ENCODE measurements at regions not wholly inside any gene's neighbourhood (a gene's known extent, or its start where the extent isn't known, plus 50 kb on each side); places are given as distances from the start of the nearest gene placed in this dataset.
"Not testable (repeated sequence)": the region's sequence is repeated elsewhere in the genome, so short reads cannot be mapped to it uniquely, and the experiment has no call there.

DNA sequence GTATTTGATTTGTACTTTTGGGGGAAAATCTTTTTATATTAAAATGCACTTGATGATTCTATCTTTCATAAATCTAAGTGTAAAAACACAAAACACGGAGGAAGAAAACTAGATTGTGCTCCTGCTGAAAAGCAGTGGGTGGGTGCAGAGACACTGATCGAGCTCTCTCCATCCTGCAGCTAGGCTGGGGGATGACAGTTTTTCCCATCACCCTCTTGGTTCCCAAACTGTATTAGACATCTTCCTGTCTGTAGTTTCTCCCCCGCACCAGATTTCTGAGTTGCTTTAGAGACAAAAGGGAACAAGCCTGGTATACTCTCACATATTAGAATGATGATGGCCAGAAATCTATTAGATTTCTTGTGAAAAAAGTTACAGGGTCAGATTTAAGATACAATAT is 99.6 kb downstream of the FAM114A2 start:
- ChIA-PET CTCF (interaction anchor here (1.2 kb wide), 1 partner anchor 26 kb away, joined by 3 read pairs; no protein-coding TSS in a partner anchor), POLR2A (no interaction called here)
- no peak for DNase-seq (ENCODE audit: low read depth, low spot score)
- TF ChIP-seq, protein P1, sequence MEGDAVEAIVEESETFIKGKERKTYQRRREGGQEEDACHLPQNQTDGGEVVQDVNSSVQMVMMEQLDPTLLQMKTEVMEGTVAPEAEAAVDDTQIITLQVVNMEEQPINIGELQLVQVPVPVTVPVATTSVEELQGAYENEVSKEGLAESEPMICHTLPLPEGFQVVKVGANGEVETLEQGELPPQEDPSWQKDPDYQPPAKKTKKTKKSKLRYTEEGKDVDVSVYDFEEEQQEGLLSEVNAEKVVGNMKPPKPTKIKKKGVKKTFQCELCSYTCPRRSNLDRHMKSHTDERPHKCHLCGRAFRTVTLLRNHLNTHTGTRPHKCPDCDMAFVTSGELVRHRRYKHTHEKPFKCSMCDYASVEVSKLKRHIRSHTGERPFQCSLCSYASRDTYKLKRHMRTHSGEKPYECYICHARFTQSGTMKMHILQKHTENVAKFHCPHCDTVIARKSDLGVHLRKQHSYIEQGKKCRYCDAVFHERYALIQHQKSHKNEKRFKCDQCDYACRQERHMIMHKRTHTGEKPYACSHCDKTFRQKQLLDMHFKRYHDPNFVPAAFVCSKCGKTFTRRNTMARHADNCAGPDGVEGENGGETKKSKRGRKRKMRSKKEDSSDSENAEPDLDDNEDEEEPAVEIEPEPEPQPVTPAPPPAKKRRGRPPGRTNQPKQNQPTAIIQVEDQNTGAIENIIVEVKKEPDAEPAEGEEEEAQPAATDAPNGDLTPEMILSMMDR (IDR thresholded peaks at IDR 0.05; ENCODE audit: low read depth, low read length) = no peak
- Histone ChIP-seq H3K27ac (ENCODE audit: low read depth, low read length) (no peak overlapping the region), H3K27me3 (ENCODE audit: control insufficient read depth, insufficient read depth, low read length) (no peaks in the 10 kb centered on the region), H3K9me3 (ENCODE audit: control insufficient read depth, insufficient read depth, low read length) (peaks cover 7% of the 10 kb centered on the region; the same call in 1 of the 2 replicates), H3K4me3 (ENCODE audit: low read depth, low read length) (no peak overlapping the region)

DNA sequence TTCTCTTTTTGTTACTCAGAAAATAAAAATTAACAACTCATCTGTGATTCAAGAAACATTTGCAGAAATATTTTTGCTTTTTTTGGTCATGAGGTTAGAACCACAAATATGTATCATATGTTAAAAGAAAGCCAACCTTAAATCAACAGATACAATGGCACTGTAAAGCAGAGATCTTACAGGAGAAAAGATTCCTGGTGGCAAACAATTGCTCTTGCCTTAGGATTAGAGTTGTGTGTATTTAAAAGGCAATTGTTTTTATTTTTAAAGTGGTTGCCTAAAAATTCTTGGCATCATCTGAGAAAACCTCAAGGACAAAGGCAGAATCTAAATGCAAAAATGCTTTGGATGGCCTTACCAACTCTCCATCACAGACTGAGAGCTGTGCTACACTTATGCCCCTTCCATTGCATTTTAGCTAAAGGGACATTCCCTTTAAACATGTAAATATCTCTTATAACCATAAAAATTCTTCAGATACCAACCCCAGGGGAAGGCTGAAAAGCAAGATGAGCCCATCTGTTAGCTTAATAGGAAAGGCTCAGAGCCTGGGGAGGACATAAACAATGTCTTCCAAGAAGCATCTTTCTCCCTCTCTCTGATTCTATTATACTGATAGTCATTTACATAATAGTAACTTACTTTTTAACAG is 100.4 kb downstream of the FAM114A2 start:
- no peak for DNase-seq (ENCODE audit: low read depth, low spot score)
- Histone ChIP-seq H3K4me3 (ENCODE audit: low read depth, low read length) (no peak overlapping the region), H3K27me3 (ENCODE audit: control insufficient read depth, insufficient read depth, low read length) (no peaks in the 10 kb centered on the region), H3K27ac (ENCODE audit: low read depth, low read length) (no peak overlapping the region), H3K9me3 (ENCODE audit: control insufficient read depth, insufficient read depth, low read length) (peaks cover 7% of the 10 kb centered on the region; the same call in 1 of the 2 replicates)
- TF ChIP-seq, protein P1 (IDR thresholded peaks at IDR 0.05; ENCODE audit: low read depth, low read length) = no peak
- POLR2A ChIA-PET = no interaction called here
- CTCF ChIA-PET = no interaction called here

DNA sequence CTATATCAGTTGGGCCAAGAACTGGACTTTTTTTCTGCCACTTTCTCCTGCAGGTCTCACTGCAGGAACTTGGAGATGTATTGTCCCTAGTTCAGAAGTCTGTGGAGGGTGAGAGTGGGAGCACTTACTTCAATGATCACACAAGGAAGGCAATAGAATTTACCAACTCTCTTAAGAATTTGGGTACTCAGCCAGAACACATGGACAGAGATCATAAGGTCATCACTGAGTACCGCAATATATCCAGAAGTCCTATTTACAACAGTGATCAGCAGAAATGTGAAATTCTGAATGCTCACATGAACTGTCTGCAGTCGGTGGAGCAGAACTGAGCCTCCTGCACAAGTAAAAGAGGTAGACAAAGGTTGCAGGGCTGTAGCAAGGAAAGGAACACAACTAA is 101.0 kb downstream of the FAM114A2 start:
- ChIA-PET CTCF (no interaction called here), POLR2A (no interaction called here)
- no peaks in the 10 kb centered on the region for H3K27me3 ChIP-seq (ENCODE audit: control insufficient read depth, insufficient read depth, low read length)
- TF ChIP-seq, protein P1 (IDR thresholded peaks at IDR 0.05; ENCODE audit: low read depth, low read length) = no peak
- DNase-seq (ENCODE audit: low read depth, low spot score) = no peak
- peaks cover 7% of the 10 kb centered on the region; the same call in 1 of the 2 replicates for H3K9me3 ChIP-seq (ENCODE audit: control insufficient read depth, insufficient read depth, low read length)
- no peak overlapping the region for H3K4me3 ChIP-seq (ENCODE audit: low read depth, low read length)
- H3K27ac ChIP-seq (ENCODE audit: low read depth, low read length) = no peak overlapping the region

DNA sequence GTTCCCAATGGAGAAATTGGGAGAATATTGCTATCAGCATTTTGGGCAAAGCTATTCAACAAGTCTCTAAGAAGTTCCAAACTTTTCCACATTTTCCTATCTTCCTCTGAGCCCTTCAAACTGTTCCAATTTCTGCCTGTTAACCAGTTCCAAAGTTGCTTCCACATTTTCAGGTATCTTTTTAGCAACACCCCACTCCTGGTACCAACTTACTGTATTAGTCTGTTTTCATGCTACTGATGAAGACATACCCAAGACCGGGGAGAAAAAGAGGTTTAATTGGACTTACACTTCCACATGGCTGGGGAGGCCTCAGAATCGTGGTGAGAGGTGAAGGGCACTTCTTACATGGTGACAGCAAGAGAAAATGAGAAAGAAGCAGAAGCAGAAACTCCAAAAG is 103.6 kb downstream of the FAM114A2 start:
- CTCF ChIA-PET; H3K27me3 ChIP-seq (ENCODE audit: control insufficient read depth, insufficient read depth, low read length); H3K9me3 ChIP-seq (ENCODE audit: control insufficient read depth, insufficient read depth, low read length); H3K27ac ChIP-seq (ENCODE audit: low read depth, low read length); DNase-seq (ENCODE audit: low read depth, low spot score); H3K4me3 ChIP-seq (ENCODE audit: low read depth, low read length): not testable (repeated sequence)
- POLR2A ChIA-PET = interaction anchor here (0.6 kb wide), 1 partner anchor 10 kb away, joined by 3 read pairs; no protein-coding TSS in a partner anchor

DNA sequence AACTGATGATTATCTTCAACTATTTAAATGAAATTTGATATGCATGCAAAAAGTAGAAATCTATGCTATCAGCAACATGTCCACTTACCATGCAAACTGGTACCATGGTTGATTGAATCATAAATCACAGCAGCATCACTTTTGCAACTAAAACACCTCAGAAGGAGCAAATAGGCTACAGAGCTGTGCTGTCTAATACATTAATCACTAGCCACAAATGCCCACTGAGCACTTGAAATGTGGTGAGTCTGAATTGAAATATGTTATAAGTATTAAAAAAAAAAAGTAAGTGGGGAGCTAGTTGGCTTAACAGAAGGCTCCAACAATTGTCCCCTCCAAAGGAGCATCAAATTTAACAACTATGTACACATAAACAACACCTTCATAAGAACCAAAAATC is 112.5 kb downstream of the FAM114A2 start:
- no peaks in the 10 kb centered on the region for H3K9me3 ChIP-seq (ENCODE audit: control insufficient read depth, insufficient read depth, low read length)
- DNase-seq (ENCODE audit: low read depth, low spot score) = no peak
- TF ChIP-seq, protein P1 (IDR thresholded peaks at IDR 0.05; ENCODE audit: low read depth, low read length) = no peak
- H3K27ac ChIP-seq (ENCODE audit: low read depth, low read length) = no peak overlapping the region
- POLR2A ChIA-PET = no interaction called here
- H3K27me3 ChIP-seq (ENCODE audit: control insufficient read depth, insufficient read depth, low read length) = no peaks in the 10 kb centered on the region
- no peak overlapping the region for H3K4me3 ChIP-seq (ENCODE audit: low read depth, low read length)
- CTCF ChIA-PET = no interaction called here
